ENCODE measurements at regions not wholly inside any gene's neighbourhood (a gene's known extent, or its start where the extent isn't known, plus 50 kb on each side); places are given as distances from the start of the nearest gene placed in this dataset.

GRCh38 chr2:195027947-195028346 is 629.1 kb upstream of the SLC39A10 start:
- in situ Hi-C loops (cut with MboI; ENCODE audit: low pct_unique_long_range_greater_than_20kb, low sequenced_read_pairs, unreplicated experiment), result no loop called here
- no peak for TF ChIP-seq CTCF (IDR thresholded peaks at IDR 0.05; ENCODE audit: extremely low read depth, insufficient read depth, missing control alignments)
- no peak for DNase-seq (ENCODE audit: low spot score)

- in situ Hi-C loops (cut with MboI; ENCODE audit: low pct_unique_long_range_greater_than_20kb, low sequenced_read_pairs, unreplicated experiment), result no loop called here
- TF ChIP-seq CTCF (IDR thresholded peaks at IDR 0.05; ENCODE audit: extremely low read depth, insufficient read depth, missing control alignments), result no peak
Measured at GRCh38 chr2:195026261-195026660, 630.8 kb upstream of the SLC39A10 start.

GRCh38 chr2:195022508-195022830 is 634.6 kb upstream of the SLC39A10 start:
- in situ Hi-C loops (cut with MboI; ENCODE audit: low pct_unique_long_range_greater_than_20kb, low sequenced_read_pairs, unreplicated experiment), result no loop called here
- no peak for DNase-seq (ENCODE audit: low spot score)
- TF ChIP-seq CTCF (IDR thresholded peaks at IDR 0.05; ENCODE audit: extremely low read depth, insufficient read depth, missing control alignments), result no peak

More at GRCh38 chr2:195026261-195026660, 630.8 kb upstream of the SLC39A10 start:
- no peak for DNase-seq (ENCODE audit: low spot score)

- in situ Hi-C loops (cut with MboI; ENCODE audit: low pct_unique_long_range_greater_than_20kb, low sequenced_read_pairs, unreplicated experiment), result no loop called here
Measured at GRCh38 chr2:195021711-195022507, 635.1 kb upstream of the SLC39A10 start.

GRCh38 chr2:195018462-195018861 is 638.6 kb upstream of the SLC39A10 start:
- DNase-seq (ENCODE audit: low spot score), result no peak
- in situ Hi-C loops (cut with MboI; ENCODE audit: low pct_unique_long_range_greater_than_20kb, low sequenced_read_pairs, unreplicated experiment), result no loop called here
- TF ChIP-seq CTCF (IDR thresholded peaks at IDR 0.05; ENCODE audit: extremely low read depth, insufficient read depth, missing control alignments), result no peak

More at GRCh38 chr2:195021711-195022507, 635.1 kb upstream of the SLC39A10 start:
- no peak for TF ChIP-seq CTCF (IDR thresholded peaks at IDR 0.05; ENCODE audit: extremely low read depth, insufficient read depth, missing control alignments)
- DNase-seq (ENCODE audit: low spot score), result peak; percentile 4

GRCh38 chr2:195017890-195018289 is 639.1 kb upstream of the SLC39A10 start:
- in situ Hi-C loops (cut with MboI; ENCODE audit: low pct_unique_long_range_greater_than_20kb, low sequenced_read_pairs, unreplicated experiment), result no loop called here
- no peak for TF ChIP-seq CTCF (IDR thresholded peaks at IDR 0.05; ENCODE audit: extremely low read depth, insufficient read depth, missing control alignments)
- no peak for DNase-seq (ENCODE audit: low spot score)
